ENCODE measurements at regions not wholly inside any gene's neighbourhood (a gene's known extent, or its start where the extent isn't known, plus 50 kb on each side); places are given as distances from the start of the nearest gene placed in this dataset.
A peak's percentile ranks its signal among the peaks of the same experiment; 100 is the strongest.

- peak; percentile 87 for TF ChIP-seq ARID5B (CRISPR knock-in tag; IDR thresholded peaks at IDR 0.05)
- TF ChIP-seq KAT8 (CRISPR knock-in tag; IDR thresholded peaks at IDR 0.05) = peak; percentile 46; the same call in 1 of the 2 replicates
- TF ChIP-seq TCF7L2 (IDR thresholded peaks at IDR 0.05; ENCODE audit: low read depth, low read length) = no peak
- no peak for TF ChIP-seq ZNF136 (CRISPR knock-in tag; IDR thresholded peaks at IDR 0.05; ENCODE audit: low read depth)
- TF ChIP-seq ZNF121 (CRISPR knock-in tag; IDR thresholded peaks at IDR 0.05) = no peak
- TF ChIP-seq ZNF607 (CRISPR knock-in tag; IDR thresholded peaks at IDR 0.05; ENCODE audit: borderline replicate concordance) = no peak
- no peak for TF ChIP-seq ZFAT (CRISPR knock-in tag; conservative IDR thresholded peaks at IDR 0.05)
- no peak for TF ChIP-seq NKX3-1 (CRISPR knock-in tag; IDR thresholded peaks at IDR 0.05)
- TF ChIP-seq ZNF710 (CRISPR knock-in tag; IDR thresholded peaks at IDR 0.05; ENCODE audit: borderline replicate concordance) = peak; percentile 34; the same call in 1 of the 2 replicates
- no peak for TF ChIP-seq SKIL (CRISPR knock-in tag; IDR thresholded peaks at IDR 0.05; ENCODE audit: borderline replicate concordance)
- peak; percentile 50; the same call in 1 of the 2 replicates for TF ChIP-seq ZNF317 (CRISPR knock-in tag; IDR thresholded peaks at IDR 0.05)
- TF ChIP-seq RXRB (CRISPR knock-in tag; IDR thresholded peaks at IDR 0.05; ENCODE audit: borderline replicate concordance) = peak; percentile 79
- TF ChIP-seq CEBPB (IDR thresholded peaks at IDR 0.05; ENCODE audit: borderline replicate concordance, low read depth, low read length) = peak; percentile 78; the same call in 1 of the 2 replicates
- TF ChIP-seq ZNF280B (CRISPR knock-in tag; IDR thresholded peaks at IDR 0.05; ENCODE audit: borderline replicate concordance) = 0 out of 2 replicates have a peak, but pooled peaks have one; percentile 37
- no peak for TF ChIP-seq ZNF672 (CRISPR knock-in tag; IDR thresholded peaks at IDR 0.05)
- TF ChIP-seq ZNF691 (CRISPR knock-in tag; IDR thresholded peaks at IDR 0.05; ENCODE audit: borderline replicate concordance, low read depth) = peak; percentile 85; the same call in 1 of the 2 replicates
- TF ChIP-seq SMARCC2 (IDR thresholded peaks at IDR 0.05) = no peak
- no peak for TF ChIP-seq HOXA9 (CRISPR knock-in tag; IDR thresholded peaks at IDR 0.05; ENCODE audit: borderline replicate concordance)
- TF ChIP-seq SALL1 (CRISPR knock-in tag; IDR thresholded peaks at IDR 0.05) = peak; percentile 90
- TF ChIP-seq ZNF761 (CRISPR knock-in tag; conservative IDR thresholded peaks at IDR 0.05) = no peak
- TF ChIP-seq ZNF768 (CRISPR knock-in tag; IDR thresholded peaks at IDR 0.05) = peak; percentile 39; the same call in 1 of the 2 replicates
Measured at GRCh38 chr18:66440433-66440832, 163.5 kb downstream of the CDH19 start (continued).
